UCSD-AML1 (cell line): ENCODE measurements at regions not wholly inside any gene's neighbourhood (a gene's known extent, or its start where the extent isn't known, plus 50 kb on each side); places are given as distances from the start of the nearest gene placed in this dataset.
"Not testable (repeated sequence)": the region's sequence is repeated elsewhere in the genome, so short reads cannot be mapped to it uniquely, and the experiment has no call there.

Experiments used
- DNase-seq: peaks from one replicate; lab custom pipeline; 2025; ENCODE audit not compliant: unreplicated experiment; lab: John Stamatoyannopoulos, UW

DNA sequence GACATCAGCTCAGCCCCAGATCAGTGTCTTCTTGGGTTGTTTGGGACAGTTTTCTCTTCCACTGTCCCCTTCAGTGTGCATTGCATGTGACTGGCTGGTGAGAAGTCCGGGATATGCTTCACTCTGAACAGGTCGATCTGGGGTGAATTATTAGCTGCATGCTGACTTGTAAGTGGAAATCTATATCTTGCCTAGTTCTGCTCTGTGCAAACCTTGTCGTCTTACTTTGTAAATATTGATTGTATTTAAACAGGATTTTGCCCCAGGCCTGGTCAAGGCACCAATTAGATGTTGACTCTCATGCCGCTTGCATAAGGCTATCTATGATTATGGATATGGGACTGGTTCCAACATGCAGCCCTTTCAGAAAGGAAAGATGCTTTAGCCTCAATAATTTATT lies 669.7 kb downstream of the TYW1 start:
- not testable (repeated sequence) for DNase-seq

DNA sequence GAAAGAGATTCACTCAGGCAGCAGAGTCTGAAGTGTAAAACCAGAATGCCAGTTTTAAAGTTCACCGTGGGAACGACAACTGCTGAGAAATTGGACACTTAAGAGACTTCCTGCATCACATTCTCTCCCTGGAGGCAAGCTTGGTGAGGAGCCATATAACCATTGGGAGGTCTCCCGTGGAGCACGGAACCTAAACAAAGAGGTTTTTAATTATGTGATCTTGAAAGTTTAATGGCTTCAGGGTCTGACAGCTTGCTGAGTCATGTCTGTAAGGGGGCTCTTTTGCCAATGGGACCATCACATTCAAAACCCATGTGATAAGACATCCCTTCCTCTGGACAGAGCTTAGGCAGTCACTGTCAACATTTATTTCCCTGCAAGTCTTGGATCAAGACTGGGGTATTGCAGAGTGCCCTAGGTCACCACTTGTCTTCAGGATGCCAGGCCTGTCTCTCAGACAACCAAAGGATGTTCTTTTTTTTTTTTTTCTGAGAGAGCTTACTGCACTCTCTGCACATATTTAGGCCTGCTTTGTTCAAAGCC lies 674.4 kb downstream of the TYW1 start:
- DNase-seq, result no peak

DNA sequence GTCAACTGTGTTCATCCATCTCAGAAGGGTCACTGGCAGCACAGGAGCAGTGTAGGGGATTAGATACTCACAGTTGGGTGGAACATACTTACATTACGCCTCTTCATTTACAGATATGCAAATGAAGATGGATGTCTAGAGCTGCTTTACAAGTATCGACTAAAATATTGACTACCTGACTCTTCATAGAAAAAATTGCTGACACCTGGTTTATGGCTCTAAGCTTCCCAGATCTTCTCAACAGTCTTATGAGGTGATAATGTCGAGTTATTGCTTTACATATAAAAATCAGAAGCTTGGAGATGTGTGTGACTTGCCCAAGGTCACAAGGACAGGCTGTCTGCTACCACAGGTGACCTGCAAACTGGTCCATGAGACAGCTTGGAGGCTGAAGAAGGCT lies 677.2 kb downstream of the TYW1 start:
- DNase-seq, result no peak

DNA sequence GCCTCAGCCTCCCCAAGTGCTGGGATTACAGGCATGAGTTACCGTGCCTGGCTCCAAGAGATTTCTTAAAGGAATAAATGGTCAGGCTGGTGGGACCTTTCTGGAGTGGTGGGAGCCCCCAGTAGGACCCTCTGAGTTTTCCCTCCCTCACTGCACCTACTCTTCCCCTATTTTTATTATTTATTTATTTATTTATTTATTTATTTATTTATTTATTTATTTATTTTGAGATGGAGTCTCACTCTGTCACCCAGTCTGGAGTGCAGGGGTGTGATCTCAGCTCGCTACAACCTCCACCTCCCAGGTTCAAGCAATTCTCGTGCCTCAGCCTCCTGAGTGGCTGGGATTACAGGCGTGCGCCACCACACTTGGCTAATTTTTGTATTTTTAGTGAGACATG lies 678.2 kb downstream of the TYW1 start:
- not testable (repeated sequence) for DNase-seq

DNA sequence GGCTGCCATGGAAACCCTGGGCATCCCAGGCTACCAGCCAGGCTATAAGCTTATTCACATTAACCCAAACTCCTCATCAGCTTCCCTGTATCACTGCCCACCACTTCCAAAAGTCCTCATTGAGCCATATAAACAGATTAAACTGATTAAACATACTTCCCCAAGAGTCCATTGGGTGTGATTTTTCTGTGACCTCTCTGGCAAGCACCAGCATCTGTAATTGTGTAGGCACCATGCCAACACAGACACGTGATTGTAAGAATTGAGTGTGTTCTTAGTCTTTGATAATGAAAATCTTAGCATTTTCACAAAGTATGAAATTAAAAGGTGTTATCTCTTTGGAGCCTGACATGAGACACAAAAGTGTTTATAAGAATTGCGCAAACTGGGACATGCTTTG lies 679.3 kb downstream of the TYW1 start:
- DNase-seq, result no peak

DNA sequence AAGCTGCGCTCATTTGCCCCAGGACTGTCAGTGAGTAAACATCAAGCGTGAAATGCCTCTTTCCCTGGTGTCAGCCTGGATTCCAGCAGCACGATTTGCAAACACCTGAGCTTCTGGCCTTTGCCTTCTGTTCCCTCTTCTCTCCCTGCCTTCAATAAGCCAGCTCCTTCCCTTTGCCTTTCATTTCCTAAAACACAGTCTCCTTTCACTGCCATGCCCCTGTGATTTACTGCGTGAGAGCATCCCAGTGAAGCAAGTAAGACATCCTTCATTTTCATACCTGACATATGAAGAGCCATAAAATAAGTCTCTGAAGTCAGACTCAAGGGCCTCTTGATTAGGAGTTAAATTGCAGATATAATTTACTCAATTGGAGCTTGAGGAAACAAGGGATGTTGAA lies 681.8 kb downstream of the TYW1 start:
- DNase-seq, result no peak

DNA sequence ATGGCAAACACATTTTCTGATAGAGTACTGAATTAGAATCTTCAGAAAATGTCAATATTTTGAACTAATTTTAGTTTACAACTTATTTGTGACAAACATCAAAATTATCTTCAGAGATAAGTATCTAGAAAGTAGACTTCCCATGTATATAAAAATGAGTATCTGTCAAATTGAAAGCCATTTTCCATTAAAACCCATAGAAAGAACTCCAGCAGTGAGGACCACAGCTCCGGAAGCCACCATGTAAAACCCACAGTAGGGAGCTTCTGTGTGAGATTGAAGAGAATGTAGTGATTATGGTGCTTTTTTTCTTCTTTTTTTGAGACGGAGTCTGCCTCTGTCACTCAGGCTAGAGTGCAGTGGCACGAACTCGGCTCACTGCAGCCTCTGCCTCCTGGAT lies 687.0 kb downstream of the TYW1 start:
- no peak for DNase-seq

DNA sequence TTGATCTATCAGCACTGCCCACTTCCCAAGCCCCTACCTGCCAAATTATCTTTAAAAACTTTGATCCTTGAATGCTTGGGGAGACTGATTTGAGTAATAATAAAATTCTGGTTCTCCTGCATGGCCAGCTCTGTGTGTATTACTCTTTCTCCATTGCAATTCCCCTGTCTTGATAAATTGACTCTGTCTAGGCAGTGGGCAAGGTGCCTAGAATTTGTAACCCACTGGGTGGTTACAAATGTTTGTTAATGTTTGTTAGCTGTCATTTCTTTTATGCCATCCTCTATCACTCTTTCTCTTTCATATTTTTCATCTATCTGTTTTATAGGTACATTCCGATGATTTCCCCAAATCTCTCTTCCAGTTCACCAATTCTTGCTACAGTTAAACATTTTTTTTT lies 694.1 kb downstream of the TYW1 start:
- no peak for DNase-seq

DNA sequence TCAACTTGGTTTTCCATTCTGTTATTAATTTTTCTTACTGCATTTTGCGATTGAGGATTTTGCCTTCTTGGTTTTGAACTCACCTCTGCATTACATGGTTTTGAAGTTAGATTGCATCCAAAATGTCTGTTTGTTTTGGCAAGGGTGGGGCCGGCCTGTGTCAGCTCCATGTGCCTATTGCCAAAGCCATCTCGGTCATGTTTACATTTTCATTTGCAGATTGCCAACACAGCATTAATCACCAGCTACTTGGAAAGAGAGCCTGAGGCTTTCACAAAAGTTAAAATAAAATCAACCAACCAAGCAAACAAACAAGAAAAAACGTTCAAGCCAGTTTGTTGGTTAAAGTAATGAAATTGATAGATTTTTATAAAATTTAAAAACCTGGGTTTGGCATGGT lies 695.8 kb downstream of the TYW1 start:
- no peak for DNase-seq

DNA sequence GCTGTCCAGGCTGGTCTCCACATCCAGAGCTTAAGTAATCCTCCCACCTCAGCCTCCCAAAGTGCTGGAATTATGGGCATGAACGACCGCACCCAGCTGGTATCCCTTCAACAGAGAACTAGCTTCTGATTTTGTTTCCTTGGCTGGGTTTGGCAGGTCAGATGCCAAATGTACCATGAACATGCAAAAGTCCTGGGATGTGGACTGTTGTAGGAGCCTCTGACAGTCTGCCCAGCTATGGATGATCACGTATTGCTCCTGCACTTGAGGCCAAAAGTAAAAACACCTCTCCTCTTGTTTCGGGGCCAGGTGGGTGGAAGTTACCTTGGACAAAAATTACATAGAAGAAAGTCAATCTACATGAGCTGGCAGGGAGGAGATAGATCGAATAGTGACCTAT lies 699.5 kb downstream of the TYW1 start:
- no peak for DNase-seq

DNA sequence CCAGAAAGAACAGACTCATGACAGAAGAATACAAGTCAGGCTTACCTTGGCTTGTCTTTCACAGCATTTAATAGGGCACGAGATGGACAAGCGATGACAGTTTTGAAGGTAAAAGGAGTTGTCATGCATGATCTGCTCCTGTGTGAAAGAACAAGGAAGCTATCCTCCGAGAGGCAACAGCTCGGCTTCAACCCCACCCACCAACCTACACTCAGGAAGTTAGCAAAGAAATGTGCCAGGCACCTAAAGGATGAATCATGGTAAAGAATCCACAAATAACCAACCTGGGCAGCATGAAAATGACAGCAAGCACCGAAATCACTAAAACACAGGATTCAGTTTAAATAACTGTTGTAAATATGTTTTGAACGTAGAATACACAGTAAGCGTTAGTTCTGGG lies 700.2 kb downstream of the TYW1 start:
- no peak for DNase-seq

DNA sequence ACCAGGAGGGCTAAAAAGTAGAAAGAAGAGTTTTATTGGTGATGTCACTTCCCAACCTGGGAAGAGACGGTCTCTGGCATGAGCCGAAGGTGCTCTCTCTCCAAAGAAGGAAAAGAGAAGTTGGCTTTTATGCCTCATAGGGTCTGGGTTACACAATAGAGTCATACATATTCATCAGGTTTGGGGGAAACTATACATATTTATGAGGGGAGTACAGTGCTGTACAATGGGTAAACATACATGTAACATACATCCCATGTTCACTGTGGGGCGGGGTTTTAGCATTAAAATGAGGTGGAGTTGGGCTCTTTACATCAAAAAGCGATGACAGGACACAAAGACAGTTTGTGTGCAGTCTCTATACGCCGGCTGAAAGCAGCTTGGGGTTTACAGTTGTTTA lies 701.7 kb downstream of the TYW1 start:
- no peak for DNase-seq

DNA sequence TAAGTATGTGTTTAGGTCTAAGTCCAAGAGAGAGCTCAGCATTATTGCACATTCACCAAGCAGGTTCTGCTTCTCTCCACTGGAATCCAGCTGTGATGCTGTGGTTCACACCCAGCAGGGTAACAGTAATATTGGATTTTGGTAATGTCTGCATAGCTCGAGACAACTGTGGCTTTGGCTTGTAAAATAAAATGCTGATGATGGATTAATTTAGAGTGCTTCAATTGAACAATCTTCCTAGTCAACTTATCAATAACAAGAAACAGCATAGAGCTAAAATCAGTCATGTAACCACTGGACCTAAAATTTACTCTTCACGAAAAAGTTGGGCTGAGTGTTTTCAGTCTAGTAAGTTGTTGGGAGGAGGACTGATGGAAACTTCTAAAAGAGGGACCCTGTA lies 709.2 kb downstream of the TYW1 start:
- no peak for DNase-seq

DNA sequence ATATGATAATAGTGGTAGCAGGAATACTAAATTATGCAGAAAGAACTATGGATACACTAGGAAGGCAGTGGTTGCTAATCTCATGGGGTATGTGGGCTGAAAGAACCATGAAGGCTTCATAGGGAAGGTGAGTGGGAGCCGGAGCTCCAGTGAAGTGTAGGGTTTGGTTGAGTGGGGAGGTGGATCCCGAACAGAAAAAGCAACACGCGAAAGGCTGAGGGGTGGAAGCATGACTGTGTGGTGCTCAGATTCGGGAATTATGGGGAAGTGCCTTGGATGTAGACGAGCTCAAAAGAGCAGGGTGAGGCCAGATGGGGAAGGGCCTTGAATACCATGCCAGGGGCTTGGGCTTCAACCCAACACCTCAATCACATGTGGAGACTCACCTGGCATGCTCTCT lies 715.1 kb downstream of the TYW1 start:
- no peak for DNase-seq

DNA sequence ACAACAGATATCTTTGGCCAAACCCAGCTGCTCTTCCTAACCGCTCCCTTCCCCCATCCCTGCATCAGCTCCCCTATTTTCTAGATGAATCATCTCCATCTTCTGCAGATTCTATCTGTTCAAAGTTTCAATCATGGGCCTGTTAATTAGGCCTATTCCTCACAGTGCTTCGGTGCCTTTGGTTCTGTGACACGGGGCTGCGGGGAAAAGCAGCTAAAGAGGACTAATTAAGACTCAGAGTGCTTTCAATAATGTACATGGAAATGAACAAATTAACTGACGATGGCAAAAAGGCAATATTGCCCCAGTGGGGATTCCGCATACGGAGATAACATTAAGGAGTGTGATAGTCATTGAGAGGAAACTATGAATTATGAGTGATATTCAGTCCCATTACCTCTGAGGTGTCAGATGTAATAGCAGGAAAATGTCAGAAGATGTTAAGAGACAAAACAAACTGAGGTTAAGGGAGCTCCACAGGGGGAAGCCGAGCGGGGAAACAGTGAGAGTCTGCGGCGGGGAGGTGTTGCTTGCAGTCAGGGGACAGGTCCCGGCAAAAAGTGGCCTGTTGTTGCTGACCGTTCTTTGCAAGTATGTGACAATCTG lies 716.9 kb downstream of the TYW1 start:
- no peak for DNase-seq

DNA sequence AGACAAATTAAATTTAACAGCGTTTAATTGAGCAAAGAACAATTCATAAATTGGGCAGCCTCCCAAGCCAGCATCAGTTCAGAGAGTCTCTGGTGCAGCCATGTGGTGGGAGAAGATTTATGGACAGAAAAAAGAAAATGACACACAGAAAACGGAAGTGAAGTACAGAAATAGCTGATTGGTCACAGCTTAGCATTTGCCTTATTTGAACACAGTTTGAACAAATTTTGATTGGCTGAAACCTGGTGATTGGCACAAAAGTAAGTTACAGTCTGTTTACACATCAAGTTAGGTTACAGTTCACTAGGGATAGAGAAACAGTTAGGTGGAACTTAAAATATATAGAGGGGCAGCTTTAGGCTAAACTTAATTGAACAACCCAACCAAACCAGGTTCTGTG lies 720.1 kb downstream of the TYW1 start:
- no peak for DNase-seq

DNA sequence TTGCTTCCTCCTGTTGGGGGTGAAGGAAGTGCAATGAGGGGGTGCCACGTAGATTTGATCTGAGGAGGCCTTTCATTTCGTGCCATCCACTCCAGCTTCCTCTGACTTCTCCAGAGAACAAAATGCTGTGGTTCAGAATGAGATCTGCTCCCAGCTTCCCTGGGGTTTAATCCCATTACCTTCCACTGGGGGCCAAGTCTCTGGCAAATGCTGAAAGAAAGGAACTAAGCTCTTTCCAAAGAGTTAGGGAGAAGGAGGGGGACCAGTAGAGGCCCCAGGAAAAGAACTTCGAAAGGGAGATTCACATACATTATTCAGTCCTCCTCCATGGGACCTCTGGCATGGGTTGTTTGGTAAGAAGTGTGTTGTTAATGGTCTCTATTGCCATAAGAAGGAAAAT lies 727.0 kb downstream of the TYW1 start:
- no peak for DNase-seq

DNA sequence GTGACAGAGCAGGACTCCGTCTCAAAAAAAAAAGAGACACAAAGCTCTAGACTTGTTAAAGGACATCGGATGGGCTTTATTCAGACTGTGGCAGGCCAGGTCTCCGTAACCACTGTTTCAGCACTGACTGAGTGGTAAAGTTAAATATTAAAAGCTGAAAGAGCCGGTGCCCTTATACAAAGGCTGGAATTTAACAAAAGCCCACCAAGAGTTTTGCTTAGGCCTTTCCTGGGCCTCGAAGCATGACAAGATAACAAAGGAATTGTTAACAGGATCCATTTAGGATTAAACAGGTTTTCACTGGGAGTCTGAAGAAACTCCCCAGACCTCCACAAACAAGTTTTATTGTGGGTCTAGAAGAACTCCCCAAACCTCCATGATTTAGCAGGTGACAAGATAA lies 727.8 kb downstream of the TYW1 start:
- no peak for DNase-seq

DNA sequence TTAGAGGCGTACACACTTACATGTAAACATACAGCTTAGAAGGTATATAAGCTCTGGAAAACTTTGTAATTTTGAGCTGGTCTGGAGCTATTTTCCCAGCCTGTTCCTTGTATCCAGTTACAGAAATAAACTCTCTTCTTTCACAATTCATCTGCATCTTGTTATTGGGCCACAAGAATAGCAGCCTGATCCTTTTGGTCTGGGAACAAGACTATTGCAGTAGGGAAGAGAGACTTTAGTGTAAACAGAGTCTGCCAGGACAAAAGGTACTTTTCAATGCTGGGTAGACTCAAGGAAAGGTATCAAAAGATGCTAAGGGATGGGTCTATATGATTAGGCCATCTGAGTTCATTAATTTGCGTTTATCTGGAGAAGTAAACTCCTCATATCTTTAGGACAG lies 728.3 kb downstream of the TYW1 start:
- no peak for DNase-seq

DNA sequence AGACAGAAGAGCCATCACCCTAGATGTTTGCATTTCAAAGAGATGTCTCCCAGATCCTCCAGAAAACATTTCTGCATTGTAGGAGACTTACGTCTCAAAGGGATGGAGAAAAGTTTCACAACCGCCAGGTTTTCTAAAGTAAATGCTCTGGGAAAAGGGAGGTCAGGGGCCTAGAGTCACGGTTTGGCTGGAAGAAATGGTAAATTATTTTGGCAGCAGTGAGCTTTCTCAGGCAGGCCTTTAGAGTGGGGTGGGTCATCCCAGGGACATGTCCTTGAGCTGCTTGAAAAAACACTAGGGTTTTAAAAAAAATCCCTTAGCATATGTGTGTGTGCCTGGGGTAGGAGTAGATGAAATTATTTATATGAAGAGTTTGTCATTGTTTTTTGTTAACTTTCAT lies 728.8 kb downstream of the TYW1 start:
- DNase-seq, result no peak

DNA sequence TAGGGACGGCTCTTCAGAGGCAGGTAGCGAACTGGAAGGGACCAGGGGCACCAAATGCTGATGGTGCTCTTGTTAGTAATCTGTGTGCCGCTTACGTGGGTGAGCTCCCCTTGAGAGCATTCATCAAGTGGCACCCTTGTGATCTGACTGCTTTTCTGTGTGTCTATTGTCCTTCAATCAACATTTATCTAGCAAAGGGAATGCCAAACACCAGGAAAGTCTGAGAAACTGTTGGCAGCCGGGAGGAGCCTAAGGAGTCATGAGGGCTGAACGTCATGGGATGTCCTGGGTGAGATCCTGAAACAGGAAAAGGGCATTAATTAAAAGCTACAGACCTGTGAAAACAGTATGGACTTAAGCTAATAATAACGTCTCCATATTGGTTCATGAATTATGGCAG lies 733.1 kb downstream of the TYW1 start:
- DNase-seq, result no peak

DNA sequence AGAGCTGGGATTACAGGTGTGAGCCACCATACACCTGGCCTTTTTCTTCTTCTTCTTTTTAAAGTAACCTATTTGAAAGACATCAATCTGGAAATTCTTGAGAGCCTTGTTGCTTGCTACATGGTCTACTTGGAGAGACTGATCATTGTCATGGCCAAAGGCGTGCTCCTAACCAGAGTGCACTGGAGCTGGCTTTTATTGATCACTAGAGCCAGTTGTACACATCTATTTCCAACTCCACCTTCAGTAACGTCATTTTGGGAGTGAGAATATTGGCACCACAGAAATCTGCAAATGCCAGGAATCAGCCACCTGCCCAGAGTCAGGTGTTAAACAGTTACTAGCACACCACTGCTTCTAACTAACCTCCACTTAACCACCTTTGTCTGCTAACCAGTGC lies 735.1 kb downstream of the TYW1 start:
- no peak for DNase-seq

DNA sequence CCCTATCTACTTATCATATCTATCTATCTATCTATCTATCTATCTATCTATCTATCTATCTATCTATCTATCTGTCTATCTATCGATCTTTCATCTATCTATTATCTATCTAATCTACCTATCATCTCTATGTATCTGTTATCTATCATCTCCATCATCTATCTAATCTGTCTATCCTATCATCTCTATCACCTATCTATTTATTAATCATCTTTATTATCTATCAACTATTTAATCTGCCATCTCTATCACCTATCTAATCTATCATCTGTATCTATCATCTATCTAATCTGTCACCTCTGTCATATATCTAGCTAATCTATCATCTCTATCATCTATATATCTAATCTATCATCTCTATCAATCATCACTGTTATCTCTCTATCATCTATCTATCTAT lies 736.3 kb downstream of the TYW1 start:
- DNase-seq, result no peak

DNA sequence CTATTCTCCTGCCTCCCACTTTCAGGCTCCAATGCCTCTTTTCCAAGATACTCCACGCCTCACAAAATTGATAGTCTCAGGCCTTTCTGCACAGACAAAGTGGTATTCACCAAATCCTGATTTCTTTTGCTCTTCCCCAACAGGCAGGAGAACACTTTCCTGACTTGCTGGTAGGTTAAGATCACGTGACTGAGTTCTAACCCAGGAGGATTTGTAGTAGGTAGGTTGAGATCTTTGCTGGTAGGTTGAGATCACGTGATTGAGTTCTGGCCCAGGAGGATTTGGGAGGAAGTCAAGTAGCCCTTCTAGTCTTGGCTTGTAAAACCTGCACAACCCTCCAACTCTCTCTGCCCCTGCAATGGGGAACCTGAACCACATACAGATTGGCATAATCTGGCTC lies 741.5 kb downstream of the TYW1 start:
- no peak for DNase-seq
